GM12878 (cell line): ENCODE measurements at regions not wholly inside any gene's neighbourhood (a gene's known extent, or its start where the extent isn't known, plus 50 kb on each side); places are given as distances from the start of the nearest gene placed in this dataset.

Source experiments
- NBN ChIP-seq: fragments of 450-650 bp; IDR thresholded peaks from 2 replicates; pipeline ENCODE4 v1.6.1; 2016
- PAX5 ChIP-seq: IDR thresholded peaks from 2 replicates; pipeline ENCODE4 v1.6.1; 2011; ENCODE audit warnings: low read depth, low read length, borderline replicate concordance
- RFX5 ChIP-seq: IDR thresholded peaks from 2 replicates; pipeline ENCODE4 v1.6.1; 2011; ENCODE audit warnings: low read depth, low read length, improper control_type of control experiment
- SP1 ChIP-seq: IDR thresholded peaks from one replicate; pipeline ENCODE4 v1.6.1; 2011; ENCODE audit warnings: low read depth, low read length
- YY1 ChIP-seq: IDR thresholded peaks from 2 replicates; pipeline ENCODE4 v1.6.1; 2011; ENCODE audit warnings: low read depth, mild to moderate bottlenecking, low read length
- TF ChIP-seq, protein P1 (sequence below): IDR thresholded peaks from 2 replicates; pipeline ENCODE4 v1.6.1; 2011; ENCODE audit warnings: low read depth, mild to moderate bottlenecking, low read length, moderate library complexity, borderline replicate concordance; ENCODE audit errors: extremely low read depth
- TF ChIP-seq, protein P2 (sequence below): IDR thresholded peaks from 2 replicates; pipeline ENCODE4 v1.6.1; 2012; ENCODE audit warnings: low read depth, low read length, improper control_type of control experiment
- TF ChIP-seq, protein P3 (sequence below): IDR thresholded peaks from 2 replicates; pipeline ENCODE4 v1.6.1; 2011; ENCODE audit warnings: low read depth, low read length, improper control_type of control experiment, borderline replicate concordance
- TF ChIP-seq, protein P4 (sequence below): fragments of 450-650 bp; IDR thresholded peaks from 2 replicates; pipeline ENCODE4 v1.6.1; 2017; ENCODE audit warnings: mild to moderate bottlenecking, moderate library complexity

DNA sequence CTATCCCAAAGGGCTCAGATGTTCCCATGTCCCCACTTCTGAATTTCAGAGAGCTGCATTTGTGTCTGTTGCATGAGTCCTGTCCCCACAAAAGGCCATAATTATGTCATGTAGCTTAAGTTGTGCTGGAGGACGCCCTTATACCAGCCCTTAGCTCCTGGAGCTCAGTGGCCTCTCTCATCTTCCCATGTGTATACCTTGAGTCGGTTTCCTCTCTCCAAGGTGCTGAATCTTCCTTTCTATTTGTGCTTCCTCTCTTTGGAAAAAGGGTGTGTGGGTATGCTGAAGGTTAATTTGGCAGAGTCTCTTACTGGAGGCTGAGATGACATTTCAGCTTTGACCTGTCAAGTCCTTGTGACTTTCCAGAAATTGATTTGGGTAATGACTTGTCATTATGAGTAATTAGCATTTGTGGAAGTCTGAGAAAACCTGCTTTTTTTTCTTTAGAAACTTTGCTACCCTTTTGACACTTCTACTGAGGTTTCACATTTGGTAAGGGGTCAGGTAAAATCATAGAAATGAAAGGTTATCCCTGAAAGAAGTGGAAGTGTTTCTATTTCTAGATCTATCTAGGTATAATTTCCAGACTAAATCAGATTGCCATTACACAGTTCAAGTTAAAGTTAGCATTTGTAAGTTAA, 185.4 kb downstream of the ABCC12 start:
- no peak for TF ChIP-seq NBN
- TF ChIP-seq, protein P1, sequence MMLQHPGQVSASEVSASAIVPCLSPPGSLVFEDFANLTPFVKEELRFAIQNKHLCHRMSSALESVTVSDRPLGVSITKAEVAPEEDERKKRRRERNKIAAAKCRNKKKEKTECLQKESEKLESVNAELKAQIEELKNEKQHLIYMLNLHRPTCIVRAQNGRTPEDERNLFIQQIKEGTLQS = no peak
- TF ChIP-seq, protein P2, sequence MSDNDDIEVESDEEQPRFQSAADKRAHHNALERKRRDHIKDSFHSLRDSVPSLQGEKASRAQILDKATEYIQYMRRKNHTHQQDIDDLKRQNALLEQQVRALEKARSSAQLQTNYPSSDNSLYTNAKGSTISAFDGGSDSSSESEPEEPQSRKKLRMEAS = no peak
- TF ChIP-seq YY1 = no peak
- no peak for TF ChIP-seq PAX5
- TF ChIP-seq, protein P3, sequence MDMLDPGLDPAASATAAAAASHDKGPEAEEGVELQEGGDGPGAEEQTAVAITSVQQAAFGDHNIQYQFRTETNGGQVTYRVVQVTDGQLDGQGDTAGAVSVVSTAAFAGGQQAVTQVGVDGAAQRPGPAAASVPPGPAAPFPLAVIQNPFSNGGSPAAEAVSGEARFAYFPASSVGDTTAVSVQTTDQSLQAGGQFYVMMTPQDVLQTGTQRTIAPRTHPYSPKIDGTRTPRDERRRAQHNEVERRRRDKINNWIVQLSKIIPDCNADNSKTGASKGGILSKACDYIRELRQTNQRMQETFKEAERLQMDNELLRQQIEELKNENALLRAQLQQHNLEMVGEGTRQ = no peak
- TF ChIP-seq SP1 = no peak
- TF ChIP-seq, protein P4, sequence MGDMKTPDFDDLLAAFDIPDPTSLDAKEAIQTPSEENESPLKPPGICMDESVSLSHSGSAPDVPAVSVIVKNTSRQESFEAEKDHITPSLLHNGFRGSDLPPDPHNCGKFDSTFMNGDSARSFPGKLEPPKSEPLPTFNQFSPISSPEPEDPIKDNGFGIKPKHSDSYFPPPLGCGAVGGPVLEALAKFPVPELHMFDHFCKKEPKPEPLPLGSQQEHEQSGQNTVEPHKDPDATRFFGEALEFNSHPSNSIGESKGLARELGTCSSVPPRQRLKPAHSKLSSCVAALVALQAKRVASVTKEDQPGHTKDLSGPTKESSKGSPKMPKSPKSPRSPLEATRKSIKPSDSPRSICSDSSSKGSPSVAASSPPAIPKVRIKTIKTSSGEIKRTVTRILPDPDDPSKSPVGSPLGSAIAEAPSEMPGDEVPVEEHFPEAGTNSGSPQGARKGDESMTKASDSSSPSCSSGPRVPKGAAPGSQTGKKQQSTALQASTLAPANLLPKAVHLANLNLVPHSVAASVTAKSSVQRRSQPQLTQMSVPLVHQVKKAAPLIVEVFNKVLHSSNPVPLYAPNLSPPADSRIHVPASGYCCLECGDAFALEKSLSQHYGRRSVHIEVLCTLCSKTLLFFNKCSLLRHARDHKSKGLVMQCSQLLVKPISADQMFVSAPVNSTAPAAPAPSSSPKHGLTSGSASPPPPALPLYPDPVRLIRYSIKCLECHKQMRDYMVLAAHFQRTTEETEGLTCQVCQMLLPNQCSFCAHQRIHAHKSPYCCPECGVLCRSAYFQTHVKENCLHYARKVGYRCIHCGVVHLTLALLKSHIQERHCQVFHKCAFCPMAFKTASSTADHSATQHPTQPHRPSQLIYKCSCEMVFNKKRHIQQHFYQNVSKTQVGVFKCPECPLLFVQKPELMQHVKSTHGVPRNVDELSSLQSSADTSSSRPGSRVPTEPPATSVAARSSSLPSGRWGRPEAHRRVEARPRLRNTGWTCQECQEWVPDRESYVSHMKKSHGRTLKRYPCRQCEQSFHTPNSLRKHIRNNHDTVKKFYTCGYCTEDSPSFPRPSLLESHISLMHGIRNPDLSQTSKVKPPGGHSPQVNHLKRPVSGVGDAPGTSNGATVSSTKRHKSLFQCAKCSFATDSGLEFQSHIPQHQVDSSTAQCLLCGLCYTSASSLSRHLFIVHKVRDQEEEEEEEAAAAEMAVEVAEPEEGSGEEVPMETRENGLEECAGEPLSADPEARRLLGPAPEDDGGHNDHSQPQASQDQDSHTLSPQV = no peak
- no peak for TF ChIP-seq RFX5
